Loucy (cell line): ENCODE measurements at regions not wholly inside any gene's neighbourhood (a gene's known extent, or its start where the extent isn't known, plus 50 kb on each side); places are given as distances from the start of the nearest gene placed in this dataset.

Source experiments
- H2AFZ ChIP-seq: fragments of 200-600 bp; sonication (generic); 2 replicates; pipeline ENCODE4 v1.6.0; 2016; ENCODE audit warnings: antibody characterized with exemption, mild to moderate bottlenecking, low read length, moderate library complexity
- H3F3A ChIP-seq: fragments of 200-600 bp; 2 replicates; pipeline ENCODE4 v1.6.0; 2016; ENCODE audit warnings: antibody characterized with exemption, low read depth, mild to moderate bottlenecking
- H3K27me3 ChIP-seq: fragments of 200-600 bp; sonication (generic); 2 replicates; pipeline ENCODE4 v1.6.1; 2014; ENCODE audit warnings: low read length, mild to moderate bottlenecking; ENCODE audit not compliant: insufficient read depth, poor library complexity, severe bottlenecking
- H3K36me3 ChIP-seq: fragments of 200-600 bp; sonication (generic); 2 replicates; pipeline ENCODE4 v1.6.1; 2016; ENCODE audit warnings: low read length; ENCODE audit not compliant: insufficient read depth
- H3K4me1 ChIP-seq: fragments of 200-600 bp; sonication (generic); 2 replicates; pipeline ENCODE4 v1.5.1; 2014; ENCODE audit warnings: low read length, mild to moderate bottlenecking; ENCODE audit not compliant: insufficient read depth, poor library complexity, severe bottlenecking
- H3K4me2 ChIP-seq: fragments of 200-600 bp; sonication (generic); 2 replicates; pipeline ENCODE4 v1.6.0; 2014; ENCODE audit warnings: antibody characterized with exemption, low read length, low read depth, mild to moderate bottlenecking; ENCODE audit not compliant: poor library complexity, severe bottlenecking
- H3K4me3 ChIP-seq: fragments of 200-600 bp; sonication (generic); 2 replicates; pipeline ENCODE4 v1.5.1; 2014; ENCODE audit warnings: low read length, mild to moderate bottlenecking, mixed read lengths; ENCODE audit not compliant: poor library complexity, severe bottlenecking
- H3K79me2 ChIP-seq: fragments of 200-600 bp; sonication (generic); 2 replicates; pipeline ENCODE4 v1.6.1; 2014; ENCODE audit warnings: low read length; ENCODE audit not compliant: insufficient read depth
- H3K9ac ChIP-seq: fragments of 200-600 bp; sonication (generic); 2 replicates; pipeline ENCODE4 v1.6.0; 2014; ENCODE audit warnings: mild to moderate bottlenecking, low read depth, low read length, moderate library complexity; ENCODE audit not compliant: poor library complexity, severe bottlenecking
- H3K9me2 ChIP-seq: fragments of 200-600 bp; sonication (generic); replicated peaks from 2 replicates; pipeline ENCODE4 v1.6.1; 2016; ENCODE audit warnings: low read depth, low read length, mixed read lengths
- H3K9me3 ChIP-seq: fragments of 200-600 bp; sonication (generic); 2 replicates; pipeline ENCODE4 v1.6.1; 2014; ENCODE audit warnings: mild to moderate bottlenecking, antibody characterized with exemption, low read length, low read depth; ENCODE audit not compliant: insufficient read depth
- H4K20me1 ChIP-seq: fragments of 200-600 bp; sonication (generic); 2 replicates; pipeline ENCODE4 v1.6.0; 2014; ENCODE audit warnings: antibody characterized with exemption, low read length, mild to moderate bottlenecking; ENCODE audit not compliant: insufficient read depth, poor library complexity, severe bottlenecking
- EZH2phosphoT487 ChIP-seq: fragments of 200-600 bp; IDR thresholded peaks from 2 replicates; pipeline ENCODE4 v1.6.1; 2018; ENCODE audit warnings: antibody characterized with exemption, mild to moderate bottlenecking, moderate library complexity, borderline replicate concordance
- TF ChIP-seq, protein P1 (sequence below): fragments of 200-600 bp; sonication (generic); conservative IDR thresholded peaks from 2 replicates; pipeline ENCODE4 v1.5.1; 2014; ENCODE audit warnings: mild to moderate bottlenecking, antibody characterized with exemption, low read length

DNA sequence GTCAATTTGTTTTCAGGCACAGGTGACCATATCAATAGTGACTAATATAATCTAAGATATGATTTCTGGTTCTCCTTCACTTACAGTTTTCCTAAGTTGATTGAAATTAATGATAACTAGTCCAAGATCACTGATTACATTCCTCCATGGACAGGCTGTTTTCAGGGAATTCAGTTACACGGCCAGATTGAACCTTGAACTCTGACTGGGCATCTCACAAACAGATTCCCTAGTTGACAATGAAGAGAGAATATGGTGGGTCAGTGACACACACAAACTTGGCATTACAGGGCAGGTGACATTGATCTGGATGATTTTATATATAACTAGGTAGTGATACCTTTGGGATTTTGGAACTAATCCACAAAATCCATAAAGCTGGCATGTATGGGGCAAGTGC, 110.2 kb upstream of the EGR2 start:
- Histone ChIP-seq H4K20me1 (no peaks in the 10 kb centered on the region), H3K27me3 (no peaks in the 10 kb centered on the region), H3K4me3 (no peak overlapping the region), H3K9me3 (no peaks in the 10 kb centered on the region), H3F3A (no peaks in the 10 kb centered on the region), H3K4me2 (no peak overlapping the region), H3K9me2 (no peaks in the 10 kb centered on the region), H3K79me2 (no peaks in the 10 kb centered on the region), H3K36me3 (no peaks in the 10 kb centered on the region), H3K9ac (no peak overlapping the region), H3K4me1 (no peaks in the 10 kb centered on the region), H2AFZ (no peak overlapping the region)
- TF ChIP-seq, protein P1, sequence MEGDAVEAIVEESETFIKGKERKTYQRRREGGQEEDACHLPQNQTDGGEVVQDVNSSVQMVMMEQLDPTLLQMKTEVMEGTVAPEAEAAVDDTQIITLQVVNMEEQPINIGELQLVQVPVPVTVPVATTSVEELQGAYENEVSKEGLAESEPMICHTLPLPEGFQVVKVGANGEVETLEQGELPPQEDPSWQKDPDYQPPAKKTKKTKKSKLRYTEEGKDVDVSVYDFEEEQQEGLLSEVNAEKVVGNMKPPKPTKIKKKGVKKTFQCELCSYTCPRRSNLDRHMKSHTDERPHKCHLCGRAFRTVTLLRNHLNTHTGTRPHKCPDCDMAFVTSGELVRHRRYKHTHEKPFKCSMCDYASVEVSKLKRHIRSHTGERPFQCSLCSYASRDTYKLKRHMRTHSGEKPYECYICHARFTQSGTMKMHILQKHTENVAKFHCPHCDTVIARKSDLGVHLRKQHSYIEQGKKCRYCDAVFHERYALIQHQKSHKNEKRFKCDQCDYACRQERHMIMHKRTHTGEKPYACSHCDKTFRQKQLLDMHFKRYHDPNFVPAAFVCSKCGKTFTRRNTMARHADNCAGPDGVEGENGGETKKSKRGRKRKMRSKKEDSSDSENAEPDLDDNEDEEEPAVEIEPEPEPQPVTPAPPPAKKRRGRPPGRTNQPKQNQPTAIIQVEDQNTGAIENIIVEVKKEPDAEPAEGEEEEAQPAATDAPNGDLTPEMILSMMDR: no peak
- TF ChIP-seq EZH2phosphoT487: no peak

DNA sequence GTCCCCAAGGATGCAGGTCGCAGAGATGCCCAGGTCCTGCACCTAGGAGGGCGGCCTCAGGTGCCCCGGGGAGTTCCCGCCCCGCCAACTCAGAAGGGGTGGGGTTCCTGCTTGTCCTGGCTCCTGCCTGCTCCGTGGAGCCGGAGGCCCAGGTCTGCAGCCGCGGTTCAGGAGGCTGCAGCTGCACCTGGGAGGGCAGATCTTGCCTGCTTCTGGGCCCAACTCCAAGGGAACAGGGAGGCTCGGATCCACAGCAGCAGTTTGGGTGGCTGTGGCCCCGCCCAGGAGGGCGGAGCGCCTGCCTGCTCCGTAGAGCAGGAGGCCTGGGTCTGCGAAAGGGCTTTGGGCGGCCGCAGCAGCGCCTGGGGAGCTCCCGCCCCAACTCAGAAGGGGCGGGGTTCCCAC, 108.2 kb upstream of the EGR2 start:
- H2AFZ ChIP-seq: no peak overlapping the region

DNA sequence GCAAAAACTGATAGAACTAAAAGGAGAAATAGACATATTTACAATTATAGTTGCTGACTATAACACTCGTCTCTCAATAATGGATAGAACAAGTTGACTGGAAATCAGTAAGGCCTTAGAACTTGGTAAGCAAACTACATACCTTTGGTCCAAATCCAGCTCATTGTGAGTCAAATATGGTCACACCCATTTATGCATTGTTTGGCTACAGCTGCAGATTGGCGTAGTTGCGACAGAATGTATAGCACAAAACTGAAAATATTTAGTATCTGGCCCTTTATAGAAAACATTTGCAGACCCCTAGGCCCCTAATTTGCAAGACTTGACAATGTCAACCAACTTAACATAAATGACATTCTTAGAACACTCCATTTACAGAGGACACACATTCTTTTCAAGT, 103.6 kb upstream of the EGR2 start:
- Histone ChIP-seq H4K20me1 (no peaks in the 10 kb centered on the region), H2AFZ (no peak overlapping the region), H3K4me1 (no peaks in the 10 kb centered on the region), H3K36me3 (no peaks in the 10 kb centered on the region), H3K9ac (no peak overlapping the region), H3K4me3 (no peak overlapping the region), H3K79me2 (no peaks in the 10 kb centered on the region), H3K9me2 (no peaks in the 10 kb centered on the region), H3K27me3 (no peaks in the 10 kb centered on the region), H3K4me2 (no peak overlapping the region), H3F3A (no peaks in the 10 kb centered on the region), H3K9me3 (no peaks in the 10 kb centered on the region)
- TF ChIP-seq, protein P1: no peak
- no peak for TF ChIP-seq EZH2phosphoT487

More for the DNA sequence above, 108.2 kb upstream of the EGR2 start:
- no peaks in the 10 kb centered on the region for H3K36me3 ChIP-seq
- no peak overlapping the region for H3K9ac ChIP-seq
- H3K9me2 ChIP-seq: no peaks in the 10 kb centered on the region
- no peaks in the 10 kb centered on the region for H3K9me3 ChIP-seq
- no peaks in the 10 kb centered on the region for H3K79me2 ChIP-seq
- no peak overlapping the region for H3K4me2 ChIP-seq
- H3K4me3 ChIP-seq: no peak overlapping the region
- H4K20me1 ChIP-seq: no peaks in the 10 kb centered on the region
- no peaks in the 10 kb centered on the region for H3F3A ChIP-seq
- TF ChIP-seq EZH2phosphoT487: no peak
- TF ChIP-seq, protein P1: no peak
- H3K4me1 ChIP-seq: no peaks in the 10 kb centered on the region
- H3K27me3 ChIP-seq: no peaks in the 10 kb centered on the region
